Duodenal mucosa (tissue), 2 donors: ENCODE measurements at regions not wholly inside any gene's neighbourhood (a gene's known extent, or its start where the extent isn't known, plus 50 kb on each side); places are given as distances from the start of the nearest gene placed in this dataset.

Experiments used
- H3K27ac ChIP-seq: one replicate; pipeline ENCODE4 v1.7.0; 2013; ENCODE audit warnings: low read depth, low read length
- H3K27me3 ChIP-seq, 2 donors: one replicate each; pipeline ENCODE4 v1.7.0; 2013; ENCODE audit warnings: low read length in 2 of 2, control low read depth in 1 of 2; ENCODE audit not compliant: insufficient read depth in 2 of 2, control insufficient read depth in 1 of 2
- H3K36me3 ChIP-seq, 2 donors: one replicate each; pipeline ENCODE4 v1.7.0; 2013; ENCODE audit warnings: low read length in 2 of 2, control low read depth in 1 of 2; ENCODE audit not compliant: insufficient read depth in 2 of 2, control insufficient read depth in 1 of 2
- H3K4me1 ChIP-seq, 2 donors: one replicate each; pipeline ENCODE4 v1.7.0; 2013; ENCODE audit warnings: low read length in 2 of 2, control low read depth in 1 of 2; ENCODE audit not compliant: insufficient read depth in 2 of 2, control insufficient read depth in 1 of 2
- H3K4me3 ChIP-seq, 2 donors: one replicate each; pipeline ENCODE4 v1.7.0; 2013; ENCODE audit warnings: low read length in 2 of 2, low read depth in 1 of 2
- H3K9ac ChIP-seq, 2 donors: one replicate each; pipeline ENCODE4 v1.7.0; 2013; ENCODE audit warnings: low read length in 2 of 2, low read depth in 1 of 2
- H3K9me3 ChIP-seq, 2 donors: one replicate each; pipeline ENCODE4 v1.7.0; 2013; ENCODE audit warnings: low read length in 2 of 2, control low read depth in 1 of 2; ENCODE audit not compliant: control insufficient read depth in 1 of 2

GRCh38 chr16:9308850-9309249 lies 217.4 kb downstream of the HAPSTR1 start:
- peaks cover 0 to 2% of the 10 kb centered on the region in 2 donors for H3K36me3 ChIP-seq
- H3K9ac ChIP-seq = peak overlapping the region; percentile 4 to 30
- H3K27me3 ChIP-seq = no peaks in the 10 kb centered on the region
- H3K4me1 ChIP-seq = peaks cover 38 to 41% of the 10 kb centered on the region in 2 donors
- H3K27ac ChIP-seq = peak overlapping the region; percentile 60
- H3K9me3 ChIP-seq = peaks cover 0 to under 1% of the 10 kb centered on the region in 2 donors
- peak overlapping the region; percentile 18 to 44 for H3K4me3 ChIP-seq

DNA sequence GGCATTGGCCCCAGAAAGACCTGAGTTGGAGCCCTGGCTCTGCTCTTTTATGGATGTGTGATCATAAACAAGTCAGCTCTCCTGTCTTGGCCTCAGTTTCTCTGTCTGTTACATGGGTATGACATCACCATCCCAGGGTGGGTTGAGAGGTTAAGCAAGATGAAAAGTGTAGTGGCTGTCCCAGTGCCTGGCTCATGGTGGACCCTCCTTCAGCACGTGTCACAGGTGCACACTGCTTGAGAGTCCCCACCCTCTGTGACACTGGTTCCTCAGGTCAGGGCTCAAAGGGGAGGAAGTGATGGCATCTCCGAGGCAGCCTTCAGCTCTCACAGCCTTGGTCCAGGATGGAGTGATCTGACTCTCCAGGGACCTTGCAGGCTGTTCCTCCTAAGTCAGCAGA lies 218.4 kb downstream of the HAPSTR1 start:
- peaks cover 38 to 41% of the 10 kb centered on the region in 2 donors for H3K4me1 ChIP-seq
- peaks cover 0 to 4% of the 10 kb centered on the region in 2 donors for H3K36me3 ChIP-seq
- peak overlapping the region in 1 of 2 donors; percentile 34 for H3K9ac ChIP-seq
- peaks cover 0 to 5% of the 10 kb centered on the region in 2 donors for H3K9me3 ChIP-seq
- H3K27ac ChIP-seq = no peak overlapping the region
- H3K27me3 ChIP-seq = no peaks in the 10 kb centered on the region
- peak overlapping the region in 1 of 2 donors; percentile 44 for H3K4me3 ChIP-seq

- H3K9ac ChIP-seq = no peak overlapping the region
- H3K9me3 ChIP-seq = peaks cover 0 to 5% of the 10 kb centered on the region in 2 donors
- no peak overlapping the region for H3K27ac ChIP-seq
- H3K27me3 ChIP-seq = no peaks in the 10 kb centered on the region
- H3K4me1 ChIP-seq = peaks cover 43 to 46% of the 10 kb centered on the region in 2 donors
- peaks cover 0 to 4% of the 10 kb centered on the region in 2 donors for H3K36me3 ChIP-seq
- H3K4me3 ChIP-seq = no peak overlapping the region
Observed at GRCh38 chr16:9311303-9311954, 220.0 kb downstream of the HAPSTR1 start.

- Histone ChIP-seq H3K4me3 (no peak overlapping the region), H3K36me3 (peaks cover 0 to 4% of the 10 kb centered on the region in 2 donors)
Observed at GRCh38 chr16:9316008-9316407, 224.6 kb downstream of the HAPSTR1 start.

GRCh38 chr16:9316615-9317014 lies 225.2 kb downstream of the HAPSTR1 start:
- peaks cover 0 to 4% of the 10 kb centered on the region in 2 donors for H3K36me3 ChIP-seq
- H3K27ac ChIP-seq = no peak overlapping the region
- peaks cover 9 to 12% of the 10 kb centered on the region in 2 donors for H3K4me1 ChIP-seq

More at GRCh38 chr16:9316008-9316407, 224.6 kb downstream of the HAPSTR1 start:
- Histone ChIP-seq H3K4me1 (peaks cover 11 to 13% of the 10 kb centered on the region in 2 donors), H3K27me3 (no peaks in the 10 kb centered on the region), H3K27ac (no peak overlapping the region), H3K9ac (no peak overlapping the region), H3K9me3 (peaks cover 0 to 8% of the 10 kb centered on the region in 2 donors)

DNA sequence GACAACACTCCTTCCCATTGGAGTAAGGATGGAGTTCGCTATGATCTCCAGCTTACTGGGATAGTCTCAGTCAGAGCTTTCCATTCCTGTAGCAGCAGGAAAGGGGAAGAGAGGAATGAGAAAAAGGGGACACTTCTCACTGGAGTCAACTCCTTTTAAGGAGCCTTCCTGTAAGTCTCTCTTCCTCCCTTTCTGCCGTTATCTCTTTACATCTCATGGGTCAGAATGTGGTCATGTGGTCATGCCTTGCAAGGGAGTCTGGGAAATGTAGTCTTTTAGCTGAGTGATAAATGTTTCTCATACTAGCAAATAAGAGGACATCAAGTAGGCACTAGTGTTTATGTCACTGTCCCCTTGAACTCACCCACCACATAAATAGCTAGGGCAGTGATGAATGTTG lies 227.3 kb downstream of the HAPSTR1 start:
- H3K4me3 ChIP-seq = no peak overlapping the region
- peaks cover 0 to 8% of the 10 kb centered on the region in 2 donors for H3K9me3 ChIP-seq
- H3K9ac ChIP-seq = no peak overlapping the region
- peaks cover 0 to 3% of the 10 kb centered on the region in 2 donors for H3K36me3 ChIP-seq
- H3K27me3 ChIP-seq = no peaks in the 10 kb centered on the region
- H3K27ac ChIP-seq = no peak overlapping the region
- H3K4me1 ChIP-seq = peaks cover 9 to 12% of the 10 kb centered on the region in 2 donors

More at GRCh38 chr16:9316615-9317014, 225.2 kb downstream of the HAPSTR1 start:
- peaks cover 0 to 8% of the 10 kb centered on the region in 2 donors for H3K9me3 ChIP-seq
- H3K9ac ChIP-seq = no peak overlapping the region
- H3K27me3 ChIP-seq = no peaks in the 10 kb centered on the region
- H3K4me3 ChIP-seq = peak overlapping the region in 1 of 2 donors; percentile 22

DNA sequence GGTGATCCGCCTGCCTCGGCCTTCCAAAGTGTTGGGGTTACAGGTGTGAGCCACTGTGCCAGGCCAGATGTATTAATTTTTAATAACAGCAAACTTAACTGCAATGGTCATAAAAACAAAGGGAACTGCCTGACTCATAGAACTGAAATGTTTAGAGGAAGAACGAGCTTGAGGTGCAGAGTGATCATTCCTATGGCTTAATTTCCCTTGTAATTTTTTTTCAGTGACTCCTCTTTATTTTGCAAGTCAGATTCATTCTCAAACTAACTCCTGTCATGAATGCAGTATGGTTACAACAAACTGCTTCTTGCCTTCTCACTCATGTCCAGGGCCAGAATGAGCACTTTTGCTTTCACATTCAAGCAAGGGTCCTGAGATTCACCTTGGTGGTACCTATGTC lies 231.3 kb downstream of the HAPSTR1 start:
- Histone ChIP-seq H3K4me1 (peaks cover 0 to 5% of the 10 kb centered on the region in 2 donors), H3K9ac (no peak overlapping the region), H3K27ac (no peak overlapping the region), H3K36me3 (no peaks in the 10 kb centered on the region), H3K4me3 (no peak overlapping the region), H3K9me3 (peaks cover 0 to 3% of the 10 kb centered on the region in 2 donors), H3K27me3 (no peaks in the 10 kb centered on the region)

DNA sequence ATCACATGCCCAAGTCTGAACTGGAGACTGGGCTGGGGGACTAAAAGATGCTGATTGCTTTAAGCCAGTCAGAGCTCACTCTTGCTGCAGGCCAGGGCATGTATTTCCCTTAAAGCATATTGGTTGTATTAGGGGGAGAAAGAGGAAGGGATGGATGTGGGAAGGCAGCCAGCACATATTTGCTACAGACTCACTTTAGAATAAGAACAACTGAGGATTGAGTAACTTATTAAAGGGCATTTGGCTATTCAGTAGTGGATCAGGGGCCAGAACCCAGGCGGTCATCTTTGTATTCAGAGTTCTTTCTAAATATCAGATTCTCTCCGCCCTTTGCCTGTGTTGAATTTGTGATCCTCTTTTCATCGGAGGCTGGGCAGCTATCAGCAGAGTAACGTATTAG lies 231.7 kb downstream of the HAPSTR1 start:
- no peak overlapping the region for H3K27ac ChIP-seq
- H3K4me3 ChIP-seq = no peak overlapping the region
- H3K36me3 ChIP-seq = no peaks in the 10 kb centered on the region
- H3K27me3 ChIP-seq = no peaks in the 10 kb centered on the region
- H3K9ac ChIP-seq = no peak overlapping the region
- H3K9me3 ChIP-seq = peaks cover 0 to 3% of the 10 kb centered on the region in 2 donors
- H3K4me1 ChIP-seq = peaks cover 2 to 8% of the 10 kb centered on the region in 2 donors

DNA sequence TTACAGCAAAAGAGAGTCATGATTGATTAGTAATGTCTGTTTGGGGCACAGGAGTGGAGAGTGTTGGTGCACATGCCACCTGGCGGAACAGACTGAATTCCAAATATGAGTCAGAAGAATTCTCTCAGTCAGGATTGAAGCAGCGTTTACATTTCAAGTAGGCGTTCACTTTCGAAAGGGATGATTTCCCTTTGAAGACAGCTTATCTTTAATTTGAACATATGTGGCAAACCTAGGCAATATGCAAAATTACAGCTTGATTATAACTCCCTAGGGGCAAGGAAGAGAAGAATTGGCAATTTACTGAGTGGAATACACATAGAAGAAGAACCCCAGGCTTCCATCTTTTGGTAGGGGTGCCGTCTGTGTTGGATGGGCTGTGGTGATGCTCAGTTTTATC lies 235.8 kb downstream of the HAPSTR1 start:
- peaks cover 7 to 8% of the 10 kb centered on the region in 2 donors for H3K4me1 ChIP-seq
- H3K27ac ChIP-seq = no peak overlapping the region
- no peaks in the 10 kb centered on the region for H3K36me3 ChIP-seq
- no peaks in the 10 kb centered on the region for H3K9me3 ChIP-seq
- H3K9ac ChIP-seq = no peak overlapping the region
- H3K27me3 ChIP-seq = no peaks in the 10 kb centered on the region
- no peak overlapping the region for H3K4me3 ChIP-seq

DNA sequence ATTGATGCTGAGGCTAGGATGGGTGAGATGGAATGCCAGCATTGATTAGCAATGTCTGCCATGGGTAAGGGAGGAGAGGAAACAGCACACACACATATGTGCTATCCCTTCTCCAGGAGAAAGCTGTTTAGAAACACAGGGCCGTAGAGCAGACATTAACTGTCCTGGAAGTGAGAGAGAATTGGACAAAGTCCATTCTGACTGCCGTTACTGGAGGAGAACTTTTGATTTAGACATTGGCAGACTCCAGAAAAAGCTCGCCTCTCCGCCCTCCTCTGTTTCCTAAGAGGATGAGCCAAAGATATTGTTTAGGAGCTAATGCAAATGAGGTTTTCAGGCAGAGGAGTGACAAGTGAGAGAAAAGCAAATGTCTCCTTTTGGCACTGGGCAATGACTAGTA lies 237.0 kb downstream of the HAPSTR1 start:
- H3K27me3 ChIP-seq = no peaks in the 10 kb centered on the region
- H3K27ac ChIP-seq = no peak overlapping the region
- no peak overlapping the region for H3K4me3 ChIP-seq
- peaks cover 0 to 4% of the 10 kb centered on the region in 2 donors for H3K9me3 ChIP-seq
- no peaks in the 10 kb centered on the region for H3K36me3 ChIP-seq
- H3K9ac ChIP-seq = no peak overlapping the region
- H3K4me1 ChIP-seq = peaks cover 7 to 8% of the 10 kb centered on the region in 2 donors
